Suprapubic skin (tissue), 4 donors: ENCODE measurements at regions not wholly inside any gene's neighbourhood (a gene's known extent, or its start where the extent isn't known, plus 50 kb on each side); places are given as distances from the start of the nearest gene placed in this dataset.
A peak's percentile ranks its signal among the peaks of the same experiment; 100 is the strongest.

Experiments used
- DNase-seq, 2 donors: peaks; one replicate each; pipeline ENCODE4 v3.0.0-alpha.2; 2019; ENCODE audit warnings: low spot score in 2 of 2
- H3K27ac ChIP-seq: fragments of 200-600 bp; sonication (generic); one replicate; pipeline ENCODE4 v1.5.1; 2019
- H3K27me3 ChIP-seq: fragments of 200-600 bp; sonication (generic); one replicate; pipeline ENCODE4 v1.5.1; 2019
- H3K36me3 ChIP-seq: fragments of 200-600 bp; sonication (generic); one replicate; pipeline ENCODE4 v1.5.1; 2019
- H3K4me1 ChIP-seq: fragments of 200-600 bp; sonication (generic); one replicate; pipeline ENCODE4 v1.5.1; 2019
- H3K4me3 ChIP-seq: fragments of 200-600 bp; sonication (generic); one replicate; pipeline ENCODE4 v1.5.1; 2019; ENCODE audit warnings: mild to moderate bottlenecking
- H3K9me3 ChIP-seq: fragments of 200-600 bp; sonication (generic); one replicate; pipeline ENCODE4 v1.5.1; 2019
- CTCF ChIP-seq, 2 donors: fragments of 200-600 bp in 1 of 2; fragments of 450-650 bp in 1 of 2; sonication (generic) in 1 of 2; IDR thresholded peaks; one replicate each; pipeline ENCODE4 v1.5.1; 2016 to 2019; ENCODE audit warnings: antibody characterized with exemption in 2 of 2, mild to moderate bottlenecking in 1 of 2, moderate library complexity in 1 of 2
- EP300 ChIP-seq: sonication (generic); formaldehyde crosslinking; IDR thresholded peaks from one replicate; pipeline ENCODE4 v1.6.1; 2017; ENCODE audit warnings: antibody characterized with exemption
- POLR2A ChIP-seq, 2 donors: fragments of 450-650 bp; IDR thresholded peaks; one replicate each; pipeline ENCODE4 v1.6.1; 2017; ENCODE audit warnings: antibody characterized with exemption in 2 of 2, mild to moderate bottlenecking in 2 of 2, moderate library complexity in 2 of 2
- POLR2AphosphoS5 ChIP-seq, 3 donors: sonication (generic); formaldehyde crosslinking; IDR thresholded peaks; one replicate each; pipeline ENCODE4 v1.6.1; 2017; ENCODE audit warnings: antibody characterized with exemption in 3 of 3
- WGBS: methylation state at CpG from one replicate; pipeline ENCODE4 v1.1.5; 2018; 5-methylcytosine and 5-hydroxymethylcytosine counted together

GRCh38 chr9:135297456-135298075 lies 182.0 kb upstream of the PPP1R26 start:
- no peaks in the 10 kb centered on the region for H3K9me3 ChIP-seq
- no peak overlapping the region for H3K27ac ChIP-seq
- H3K4me3 ChIP-seq: no peak overlapping the region
- peak in 1 of 2 donors; percentile 72 for DNase-seq
- no peaks in the 10 kb centered on the region for H3K4me1 ChIP-seq
- H3K27me3 ChIP-seq: peaks cover 61% of the 10 kb centered on the region
- no peaks in the 10 kb centered on the region for H3K36me3 ChIP-seq
- WGBS: 46% methylated on average over 15 of the region's 16 CpGs
- TF ChIP-seq POLR2A (IDR thresholded peaks at IDR 0.05): no peak
- no peak for TF ChIP-seq POLR2AphosphoS5 (IDR thresholded peaks at IDR 0.05)
- no peak for TF ChIP-seq EP300
- no peak for TF ChIP-seq CTCF (IDR thresholded peaks at IDR 0.05)

GRCh38 chr9:135299239-135299590 lies 180.4 kb upstream of the PPP1R26 start:
- Histone ChIP-seq H3K27me3 (peaks cover 71% of the 10 kb centered on the region), H3K4me1 (no peaks in the 10 kb centered on the region), H3K9me3 (no peaks in the 10 kb centered on the region), H3K4me3 (no peak overlapping the region), H3K36me3 (no peaks in the 10 kb centered on the region), H3K27ac (no peak overlapping the region)
- peak in 1 of 2 donors; percentile 52 for DNase-seq
- TF ChIP-seq POLR2AphosphoS5 (IDR thresholded peaks at IDR 0.05) (no peak), CTCF (IDR thresholded peaks at IDR 0.05) (no peak), EP300 (no peak), POLR2A (IDR thresholded peaks at IDR 0.05) (no peak)
- 67% methylated on average over 10 of the region's 10 CpGs for WGBS

- DNase-seq: peak in 1 of 2 donors; percentile 52
- 66% methylated on average over 4 of the region's 16 CpGs for WGBS
- no peaks in the 10 kb centered on the region for H3K36me3 ChIP-seq
- TF ChIP-seq CTCF (IDR thresholded peaks at IDR 0.05): no peak
- TF ChIP-seq POLR2A (IDR thresholded peaks at IDR 0.05): no peak
- no peak for TF ChIP-seq EP300
- TF ChIP-seq POLR2AphosphoS5 (IDR thresholded peaks at IDR 0.05): no peak
- no peaks in the 10 kb centered on the region for H3K9me3 ChIP-seq
- H3K27me3 ChIP-seq: peaks cover 73% of the 10 kb centered on the region
- no peak overlapping the region for H3K27ac ChIP-seq
- H3K4me3 ChIP-seq: no peak overlapping the region
- no peaks in the 10 kb centered on the region for H3K4me1 ChIP-seq
These were observed 179.8 kb upstream of the PPP1R26 start for GRCh38 chr9:135299651-135300345.

GRCh38 chr9:135300346-135301141 lies 179.0 kb upstream of the PPP1R26 start:
- no peak for DNase-seq
- WGBS: 35% methylated on average over 13 of the region's 21 CpGs
- no peaks in the 10 kb centered on the region for H3K36me3 ChIP-seq
- no peaks in the 10 kb centered on the region for H3K9me3 ChIP-seq
- TF ChIP-seq EP300: no peak
- TF ChIP-seq POLR2A (IDR thresholded peaks at IDR 0.05): no peak
- TF ChIP-seq POLR2AphosphoS5 (IDR thresholded peaks at IDR 0.05): no peak
- no peak for TF ChIP-seq CTCF (IDR thresholded peaks at IDR 0.05)
- no peak overlapping the region for H3K27ac ChIP-seq
- no peaks in the 10 kb centered on the region for H3K4me1 ChIP-seq
- no peak overlapping the region for H3K4me3 ChIP-seq
- H3K27me3 ChIP-seq: peaks cover 80% of the 10 kb centered on the region
